Pancreas (tissue), 10 donors: ENCODE measurements at regions not wholly inside any gene's neighbourhood (a gene's known extent, or its start where the extent isn't known, plus 50 kb on each side); places are given as distances from the start of the nearest gene placed in this dataset.

Experiments
- ATAC-seq, 4 donors: fragments of 200-7000 bp; cut with Tn5 transposase; one replicate each; pipeline versions ENCODE4 v1.8.0 to v1.9.1; 2020; ENCODE audit warnings: mild to moderate bottlenecking in 4 of 4, moderate library complexity in 4 of 4
- DNase-seq, 6 donors: peaks; one replicate each; pipeline ENCODE4 v3.0.0-alpha.2; 2020
- FAIRE-seq: peaks from 2 replicates; lab custom pipeline; 2012; peaks lifted over from hg19 to GRCh38; lab: Jason Lieb, UNC
- H3K27ac ChIP-seq, 4 donors: fragments of 200-600 bp; sonication (generic); 1 replicate in 3 of 4; 2 replicates in 1 of 4; pipeline versions ENCODE4 v1.5.0 to v1.8.0; 2020
- H3K27me3 ChIP-seq, 4 donors: fragments of 200-600 bp; one replicate each; pipeline ENCODE4 v1.8.0; 2021
- H3K36me3 ChIP-seq, 3 donors: fragments of 200-600 bp; sonication (generic) in 1 of 3; one replicate each; pipeline versions ENCODE4 v1.5.0 to v1.8.0; 2020 to 2021
- H3K4me1 ChIP-seq, 3 donors: fragments of 200-600 bp; one replicate each; pipeline ENCODE4 v1.8.0; 2021
- H3K4me3 ChIP-seq, 4 donors: fragments of 200-600 bp; sonication (generic) in 2 of 4; one replicate each; pipeline versions ENCODE4 v1.5.0 to v1.8.0; 2020 to 2021
- H3K9me3 ChIP-seq, 4 donors: fragments of 200-600 bp; one replicate each; pipeline ENCODE4 v1.8.0; 2021
- CTCF ChIP-seq, 4 donors: fragments of 200-600 bp; sonication (generic) in 3 of 4; IDR thresholded peaks; one replicate each; pipeline versions ENCODE4 v1.5.0 to v1.8.0; 2021; ENCODE audit warnings: antibody characterized with exemption in 4 of 4
- WGBS, 2 donors: extraction: QIAGEN DNeasy Blood & Tissue Kit; methylation state at CpG; one replicate each; pipeline ENCODE4 v1.1.7; 2013; 5-methylcytosine and 5-hydroxymethylcytosine counted together
- intact Hi-C, 3 donors: fragments of 100-400 bp; cut with DNase I; formaldehyde crosslinking; loops; one replicate each; pipeline versions ENCODE4 v1.11.1 to v1.14.2; 2022
- donor health status: healthy with polysubstance abuse.
- donor health status: DM: no; HTN: no; CAD: no; lungs with moderate emphysema.
- donor health status: DM: no; HTN: no; CAD: no.
- donor health status: control.
- donor health status: control.
- donor health status: Bipolar disorder and iron deficiency.
- donor health status: DM: yes; HTN: yes; CAD: no.
- donor health status: DM: no; HTN: no; CAD: no.
- donor health status: DM: no; HTN: no; CAD: no.
- donor health status: DM: yes; HTN: yes; CAD: no.

DNA sequence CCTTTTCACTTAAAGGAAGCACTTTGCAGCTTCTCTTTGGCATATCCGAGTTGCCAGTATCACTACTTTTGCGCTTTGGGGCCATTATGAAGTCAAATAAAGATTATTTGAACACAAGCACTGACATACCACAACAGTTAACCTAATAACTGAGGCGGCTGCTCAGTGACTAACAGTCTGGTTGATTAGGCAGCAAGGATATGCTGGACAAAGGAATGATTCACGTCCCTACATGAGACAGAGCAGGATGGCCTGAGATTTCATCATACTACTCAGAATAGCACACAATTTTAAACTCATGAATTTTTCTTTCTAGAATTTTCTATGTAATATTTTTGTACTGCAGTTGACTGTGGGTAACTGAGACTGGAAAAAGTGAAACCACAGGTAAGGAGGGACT is 56.9 kb upstream of the E2F7 start:
- FAIRE-seq, result no peak
- H3K4me3 ChIP-seq, result no peak overlapping the region

GRCh38 chr12:77120156-77121085 is 55.1 kb upstream of the E2F7 start:
- intact Hi-C loops, result no loop called here
- no peak for TF ChIP-seq CTCF (IDR thresholded peaks at IDR 0.05)
- Histone ChIP-seq H3K4me3 (no peak overlapping the region), H3K27me3 (no peaks in the 10 kb centered on the region), H3K4me1 (no peaks in the 10 kb centered on the region), H3K36me3 (no peaks in the 10 kb centered on the region), H3K9me3 (no peaks in the 10 kb centered on the region), H3K27ac (no peak overlapping the region)
- DNase-seq, result no peak
- ATAC-seq, result no peak
- 71 to 81% methylated on average over 1 of the region's 1 CpG for WGBS, 2 donors
- FAIRE-seq, result no peak

More for the DNA sequence above, 56.9 kb upstream of the E2F7 start:
- H3K9me3 ChIP-seq, result no peaks in the 10 kb centered on the region
- ATAC-seq (peak in 3 of 4 donors; percentile 38 to 71 (median 39)), DNase-seq (no peak)
- 48 to 60% methylated on average over 4 of the region's 4 CpGs for WGBS, 2 donors
- intact Hi-C loops, result no loop called here
- H3K36me3 ChIP-seq, result no peaks in the 10 kb centered on the region
- H3K27ac ChIP-seq, result no peak overlapping the region
- H3K27me3 ChIP-seq, result no peaks in the 10 kb centered on the region
- TF ChIP-seq CTCF (IDR thresholded peaks at IDR 0.05), result no peak
- H3K4me1 ChIP-seq, result no peaks in the 10 kb centered on the region

DNA sequence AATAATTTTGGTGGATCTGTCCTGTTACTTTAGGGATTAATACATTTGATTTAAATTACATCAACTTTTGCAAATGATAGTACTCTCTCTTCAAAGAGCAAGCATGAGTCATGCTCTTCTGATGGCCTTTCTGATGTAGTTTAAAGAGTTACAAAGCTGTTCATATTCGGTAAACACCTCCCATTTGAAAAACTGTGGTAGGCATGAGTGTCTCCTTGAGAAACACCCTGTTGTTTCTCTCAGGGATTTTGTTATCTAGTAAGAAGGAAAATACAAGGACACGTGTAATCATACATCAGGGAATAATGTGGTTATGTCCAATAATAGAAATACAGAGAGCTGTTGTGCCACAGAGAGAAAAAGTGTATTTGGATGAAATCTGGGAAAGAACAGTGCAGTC is 53.3 kb upstream of the E2F7 start:
- TF ChIP-seq CTCF (IDR thresholded peaks at IDR 0.05), result no peak
- intact Hi-C loops, result no loop called here
- Histone ChIP-seq H3K27me3 (no peaks in the 10 kb centered on the region), H3K27ac (no peak overlapping the region), H3K36me3 (no peaks in the 10 kb centered on the region), H3K9me3 (no peaks in the 10 kb centered on the region), H3K4me1 (no peaks in the 10 kb centered on the region), H3K4me3 (no peak overlapping the region)
- DNase-seq (no peak), FAIRE-seq (no peak), ATAC-seq (no peak)
- 37 to 54% methylated on average over 2 of the region's 2 CpGs for WGBS, 2 donors

DNA sequence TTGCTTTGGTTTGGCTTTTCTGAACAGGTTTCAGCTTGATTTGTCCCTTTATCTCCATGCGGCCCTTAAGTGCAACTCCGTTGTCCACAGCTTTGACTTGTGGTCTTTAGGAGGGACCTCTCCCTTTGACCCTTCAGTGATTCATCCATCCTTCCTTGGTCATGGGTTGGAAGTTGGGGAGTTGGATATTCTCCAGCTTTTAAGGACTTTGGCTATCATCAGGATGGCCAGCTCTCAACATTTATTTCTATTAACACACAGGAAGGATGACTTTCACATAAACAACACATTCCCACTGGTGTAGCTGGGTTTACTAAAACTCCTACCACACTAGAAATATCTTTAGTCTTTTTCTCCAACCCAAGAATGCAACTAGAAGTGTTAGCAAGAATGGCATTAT is 50.9 kb upstream of the E2F7 start:
- WGBS, 2 donors, result 67 to 68% methylated on average over 2 of the region's 2 CpGs
- no peak for DNase-seq

More for the DNA sequence above, 50.9 kb upstream of the E2F7 start:
- intact Hi-C loops, result no loop called here
- Histone ChIP-seq H3K36me3 (no peaks in the 10 kb centered on the region), H3K27ac (no peak overlapping the region), H3K27me3 (no peaks in the 10 kb centered on the region), H3K4me3 (no peak overlapping the region), H3K9me3 (no peaks in the 10 kb centered on the region), H3K4me1 (no peaks in the 10 kb centered on the region)
- ATAC-seq, result no peak
- no peak for FAIRE-seq
- no peak for TF ChIP-seq CTCF (IDR thresholded peaks at IDR 0.05)
